GM18502 (cell line): ENCODE measurements at regions not wholly inside any gene's neighbourhood (a gene's known extent, or its start where the extent isn't known, plus 50 kb on each side); places are given as distances from the start of the nearest gene placed in this dataset.
"Not testable (repeated sequence)": the region's sequence is repeated elsewhere in the genome, so short reads cannot be mapped to it uniquely, and the experiment has no call there.

Experiments used
- ATAC-seq: cut with Tn5 transposase; IDR thresholded peaks from one replicate; pipeline ENCODE4 v1.9.1; 2021; ENCODE audit warnings: mild to moderate bottlenecking; ENCODE audit not compliant: unreplicated experiment, poor library complexity

- ATAC-seq = no peak
Observed at GRCh38 chr11:8768625-8769333, 86.2 kb downstream of the RPL27A start.

GRCh38 chr11:8772571-8773519 is 90.3 kb downstream of the RPL27A start:
- no peak for ATAC-seq

- no peak for ATAC-seq
Observed at GRCh38 chr11:8773916-8774539, 91.4 kb downstream of the RPL27A start.

- not testable (repeated sequence) for ATAC-seq
Observed at GRCh38 chr11:8774916-8775315, 92.3 kb downstream of the RPL27A start.

GRCh38 chr11:8775332-8775731 is 92.7 kb downstream of the RPL27A start:
- ATAC-seq = no peak

GRCh38 chr11:8775734-8776133 is 93.1 kb downstream of the RPL27A start:
- no peak for ATAC-seq

GRCh38 chr11:8776209-8776608 is 93.6 kb downstream of the RPL27A start:
- no peak for ATAC-seq

- ATAC-seq = no peak
Observed at GRCh38 chr11:8777907-8778767, 95.5 kb downstream of the RPL27A start.

GRCh38 chr11:8779107-8779506 is 96.5 kb downstream of the RPL27A start:
- no peak for ATAC-seq

GRCh38 chr11:8779732-8780131 is 97.1 kb downstream of the RPL27A start:
- no peak for ATAC-seq

GRCh38 chr11:8784954-8785353 is 102.4 kb downstream of the RPL27A start:
- ATAC-seq = no peak

- no peak for ATAC-seq
Observed at GRCh38 chr11:8785457-8785856, 102.9 kb downstream of the RPL27A start.

- no peak for ATAC-seq
Observed at GRCh38 chr11:8785998-8786397, 103.4 kb downstream of the RPL27A start.

GRCh38 chr11:8786933-8787332 is 104.3 kb downstream of the RPL27A start:
- no peak for ATAC-seq

GRCh38 chr11:8787372-8787771 is 104.8 kb downstream of the RPL27A start:
- ATAC-seq = no peak

GRCh38 chr11:8788616-8789015 is 106.0 kb downstream of the RPL27A start:
- no peak for ATAC-seq

- ATAC-seq = no peak
Observed at GRCh38 chr11:8789864-8790263, 107.3 kb downstream of the RPL27A start.

GRCh38 chr11:8790968-8791367 is 108.4 kb downstream of the RPL27A start:
- no peak for ATAC-seq

- no peak for ATAC-seq
Observed at GRCh38 chr11:8792710-8793109, 110.1 kb downstream of the RPL27A start.

GRCh38 chr11:8793114-8793777 is 110.7 kb downstream of the RPL27A start:
- ATAC-seq = no peak
